ENCODE measurements at regions not wholly inside any gene's neighbourhood (a gene's known extent, or its start where the extent isn't known, plus 50 kb on each side); places are given as distances from the start of the nearest gene placed in this dataset.

GRCh38 chr2:208648368-208648767 is 241.8 kb downstream of the PTH2R start (continued):
- TF ChIP-seq ETS1 (IDR thresholded peaks at IDR 0.05) (no peak), ZNF114 (CRISPR knock-in tag; IDR thresholded peaks at IDR 0.05) (no peak), JUNB (IDR thresholded peaks at IDR 0.05; ENCODE audit: unreplicated experiment) (no peak), ZNF462 (CRISPR knock-in tag; IDR thresholded peaks at IDR 0.05) (no peak), POLR2AphosphoS5 (IDR thresholded peaks at IDR 0.05; ENCODE audit: low read depth) (no peak), STAT1 (IDR thresholded peaks at IDR 0.05; ENCODE audit: unreplicated experiment) (no peak)

- no peak overlapping the region for H3K27ac ChIP-seq (ENCODE audit: low read depth)
- no peaks in the 10 kb centered on the region for H3K36me3 Mint-ChIP-seq (ENCODE audit: low read depth)
- no peak for ATAC-seq
Measured at GRCh38 chr2:208653383-208653782, 246.8 kb downstream of the PTH2R start.

More at GRCh38 chr2:208653383-208653782, 246.8 kb downstream of the PTH2R start:
- no peak for TF ChIP-seq EZH2 (IDR thresholded peaks at IDR 0.05; ENCODE audit: low read depth, unreplicated experiment)
- no peak for TF ChIP-seq CTCF (conservative IDR thresholded peaks at IDR 0.05; ENCODE audit: low read depth in 2 of 2)
- no peak overlapping the region for H3K27ac Mint-ChIP-seq
- H3K4me1 Mint-ChIP-seq, result no peaks in the 10 kb centered on the region
- H3K4me3 Mint-ChIP-seq, result no peak overlapping the region
- Histone ChIP-seq H3F3A (replicated peaks; ENCODE audit: low read depth) (no peaks in the 10 kb centered on the region), H3K9me2 (ENCODE audit: insufficient read depth) (no peaks in the 10 kb centered on the region), H3K79me2 (replicated peaks; ENCODE audit: insufficient read depth) (no peaks in the 10 kb centered on the region), H3K4me1 (ENCODE audit: insufficient read depth) (no peaks in the 10 kb centered on the region), H2AFZ (no peak overlapping the region), H4K20me1 (replicated peaks; ENCODE audit: insufficient read depth) (no peaks in the 10 kb centered on the region), H3K27me3 (ENCODE audit: insufficient read depth) (no peaks in the 10 kb centered on the region), H3K4me3 (no peak overlapping the region), H3K4me2 (no peak overlapping the region), H3K36me3 (ENCODE audit: insufficient read depth) (no peaks in the 10 kb centered on the region)
- no peaks in the 10 kb centered on the region for H3K9me3 Mint-ChIP-seq
- no peaks in the 10 kb centered on the region for H3K27me3 Mint-ChIP-seq (ENCODE audit: insufficient read depth, low read depth, poor library complexity)
- DNase-seq (ENCODE audit: low spot score), result no peak
